Stimulated activated CD4-positive, alpha-beta T cell treated with anti-CD3 and anti-CD28 coated beads, Interleukin-1b, Interleukin-23, amount 100 ng/mL, for 4 hours (primary cell): ENCODE measurements at regions not wholly inside any gene's neighbourhood (a gene's known extent, or its start where the extent isn't known, plus 50 kb on each side); places are given as distances from the start of the nearest gene placed in this dataset.
A peak's percentile ranks its signal among the peaks of the same experiment; 100 is the strongest.

Experiments
- DNase-seq, 2 donors: peaks; one replicate each; pipeline ENCODE4 v3.0.0-alpha.2; 2020; ENCODE audit warnings: low read depth in 2 of 2

DNA sequence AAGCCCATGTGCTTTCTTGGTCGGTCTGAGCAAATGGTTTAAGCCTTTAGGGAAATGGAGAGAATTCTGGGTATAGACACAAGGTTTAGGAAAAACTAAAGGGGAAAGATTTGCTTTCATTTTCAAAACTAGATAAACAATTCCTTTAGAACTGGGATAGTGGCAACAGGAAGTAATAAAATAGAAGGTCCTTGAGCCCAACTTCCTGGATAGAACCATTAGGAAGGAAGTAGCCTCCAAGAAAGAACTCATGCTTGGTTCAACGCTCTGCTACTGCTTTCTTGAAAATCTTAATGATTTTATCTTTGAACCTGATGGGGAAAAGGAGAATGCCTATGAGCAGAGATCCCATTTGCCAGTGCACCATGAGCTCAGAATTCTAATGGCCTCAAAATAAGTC is 147.0 kb upstream of the THRB start:
- no peak for DNase-seq

- no peak for DNase-seq
These were observed 150.4 kb upstream of the THRB start for GRCh38 chr3:24645047-24645446.

DNA sequence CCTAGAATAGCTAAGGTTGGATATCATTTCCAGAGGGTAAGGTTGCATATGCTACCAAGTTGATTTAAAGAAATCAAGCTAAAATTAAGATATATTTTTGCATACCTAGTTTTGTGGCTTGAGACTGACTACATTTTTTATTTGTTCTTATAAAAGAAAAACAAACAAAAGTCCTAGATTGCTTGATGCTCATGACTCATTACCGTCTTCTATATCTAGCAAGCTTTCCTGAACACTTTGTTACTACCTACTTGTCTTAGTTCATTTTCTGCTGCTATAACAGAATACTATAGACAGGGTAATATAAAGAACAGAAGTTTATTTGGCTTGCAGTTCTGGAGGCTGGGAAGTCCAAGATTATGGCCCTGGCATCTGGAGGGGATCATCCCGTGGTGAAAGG is 152.1 kb upstream of the THRB start:
- no peak for DNase-seq

GRCh38 chr3:24648063-24648462 is 153.4 kb upstream of the THRB start:
- DNase-seq: no peak

DNA sequence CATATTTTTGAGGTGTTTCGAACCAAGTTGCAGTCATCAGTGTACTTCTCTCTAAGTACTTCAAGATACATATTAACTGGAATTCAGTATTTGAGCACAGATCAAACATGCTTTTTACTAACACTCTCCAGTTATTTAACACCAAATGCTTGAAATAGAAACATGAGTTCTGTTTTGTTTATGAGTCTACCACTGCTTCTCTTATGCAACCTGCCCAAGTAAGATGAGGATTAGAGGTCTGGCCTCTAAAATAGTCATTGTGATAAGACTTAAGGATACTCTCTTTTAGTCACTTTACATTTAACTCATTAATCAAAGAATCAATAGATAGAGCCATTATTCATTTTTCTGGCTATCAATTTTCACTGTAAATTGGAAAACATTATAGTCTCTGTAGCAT is 156.2 kb upstream of the THRB start:
- no peak for DNase-seq

DNA sequence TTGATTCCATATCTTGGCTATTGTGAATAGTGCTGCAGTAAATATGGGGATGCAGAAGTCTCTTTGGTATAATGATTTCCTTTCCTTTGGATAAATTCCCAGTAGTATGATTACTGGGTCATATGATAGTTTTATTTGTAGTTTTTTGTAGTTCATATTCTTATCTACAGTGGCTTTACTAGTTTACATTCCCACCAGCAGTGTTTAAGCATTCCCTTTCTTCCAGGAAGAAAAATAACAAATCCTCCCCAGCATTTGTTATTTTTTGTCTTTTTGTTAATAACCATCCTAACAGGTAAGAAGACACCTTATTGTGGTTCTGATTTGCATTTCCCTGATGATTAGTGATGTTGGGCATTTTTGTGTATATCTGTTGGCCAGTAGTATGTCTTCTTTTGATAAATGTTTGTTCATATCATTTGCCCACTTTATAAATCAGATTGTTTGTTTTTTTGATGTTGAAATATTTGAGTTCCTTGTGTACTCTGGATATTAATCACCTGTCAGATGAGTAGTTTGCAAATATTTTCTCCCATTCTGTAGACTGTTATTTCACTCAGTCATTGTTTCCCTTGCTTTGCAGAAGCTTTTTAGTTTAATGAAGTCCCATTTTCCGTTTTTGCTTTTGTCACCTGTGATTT is 163.3 kb upstream of the THRB start:
- no peak for DNase-seq

DNA sequence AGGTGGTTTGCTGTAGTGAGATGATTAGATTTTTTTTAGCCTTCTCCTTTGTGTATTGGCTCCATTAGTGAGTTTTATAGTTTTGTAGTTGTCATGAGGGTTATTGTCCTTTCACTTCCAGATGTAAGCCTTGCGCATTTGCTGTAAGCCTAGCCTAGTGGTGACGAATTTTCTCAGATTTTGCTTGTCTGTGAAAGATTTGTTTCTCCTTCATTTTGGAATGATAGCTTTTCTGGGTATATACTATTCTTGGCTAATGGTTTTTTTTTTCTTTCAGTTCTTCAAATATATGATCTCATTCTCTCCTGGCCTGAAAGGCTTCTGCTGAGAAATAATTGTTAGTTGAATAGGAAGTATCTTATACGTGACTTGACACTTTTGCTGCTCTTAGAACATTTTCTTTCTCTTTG is 166.5 kb upstream of the THRB start:
- DNase-seq: no peak

DNA sequence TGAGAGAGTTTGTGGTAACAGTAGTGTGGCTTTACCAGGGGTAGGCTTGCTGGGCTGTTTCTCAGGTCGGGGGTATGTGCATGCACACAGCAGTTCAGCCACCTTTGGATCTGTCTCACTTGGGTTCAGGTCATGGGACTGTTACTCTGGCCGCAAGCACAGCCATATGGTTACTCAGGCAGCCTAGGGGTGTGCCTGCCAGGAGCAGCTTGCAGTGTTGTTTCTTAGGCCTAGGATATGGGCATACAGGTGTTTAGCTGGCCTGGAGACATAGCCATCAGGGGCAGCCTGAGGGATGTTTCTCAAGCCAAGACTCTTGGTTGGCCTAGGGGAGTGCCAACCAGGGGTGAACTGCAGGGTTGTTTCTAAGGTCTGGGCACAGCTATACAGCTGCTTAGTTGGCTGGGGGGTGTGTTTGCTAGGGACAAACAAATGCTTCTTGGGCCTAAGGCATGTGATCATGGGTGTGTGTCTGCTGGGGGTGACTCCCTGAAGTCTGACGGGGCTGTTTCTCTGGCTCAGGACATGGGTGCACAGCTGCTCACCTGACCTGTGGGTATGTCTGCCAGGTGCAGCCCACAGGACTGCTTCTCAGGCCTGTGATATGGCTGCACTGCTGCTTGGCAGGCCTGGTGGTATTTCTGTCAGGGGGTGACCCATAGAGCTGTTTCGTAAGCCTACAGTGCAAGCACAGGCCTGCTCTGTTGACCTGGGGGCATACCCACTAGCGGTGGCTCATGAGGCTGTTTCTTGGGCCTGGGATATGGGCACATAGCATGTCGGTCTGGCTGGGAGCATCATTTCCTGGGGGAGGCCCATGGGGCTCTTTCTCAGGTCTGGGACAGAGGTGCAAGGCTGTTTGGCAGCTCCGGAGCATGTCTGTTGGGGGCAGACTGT is 168.0 kb upstream of the THRB start:
- no peak for DNase-seq

DNA sequence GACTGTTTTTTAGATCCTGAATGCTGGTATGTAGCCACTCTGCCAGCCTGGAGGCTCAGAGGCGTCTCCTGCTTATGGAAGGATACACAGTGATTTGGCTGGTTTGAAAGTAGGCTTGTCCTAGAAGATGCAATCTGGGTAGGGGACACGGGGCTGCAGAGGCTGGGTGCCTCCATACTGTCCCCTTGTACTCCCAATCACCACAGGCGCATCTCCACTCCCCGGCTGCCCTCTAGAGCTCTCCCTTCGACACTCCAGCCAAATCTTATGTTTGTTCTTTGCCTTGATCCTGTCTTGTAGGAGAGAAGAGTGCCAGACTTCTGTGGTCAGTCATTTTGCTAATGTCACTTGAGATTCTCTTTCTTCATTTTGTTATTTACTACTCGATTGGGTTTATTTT is 168.8 kb upstream of the THRB start:
- DNase-seq: no peak

- DNase-seq: no peak
These were observed 173.4 kb upstream of the THRB start for GRCh38 chr3:24668039-24668438.

GRCh38 chr3:24670871-24671270 is 176.2 kb upstream of the THRB start:
- no peak for DNase-seq

GRCh38 chr3:24673596-24673995 is 178.9 kb upstream of the THRB start:
- DNase-seq: no peak

- DNase-seq: no peak
These were observed 179.6 kb upstream of the THRB start for GRCh38 chr3:24674261-24674660.

DNA sequence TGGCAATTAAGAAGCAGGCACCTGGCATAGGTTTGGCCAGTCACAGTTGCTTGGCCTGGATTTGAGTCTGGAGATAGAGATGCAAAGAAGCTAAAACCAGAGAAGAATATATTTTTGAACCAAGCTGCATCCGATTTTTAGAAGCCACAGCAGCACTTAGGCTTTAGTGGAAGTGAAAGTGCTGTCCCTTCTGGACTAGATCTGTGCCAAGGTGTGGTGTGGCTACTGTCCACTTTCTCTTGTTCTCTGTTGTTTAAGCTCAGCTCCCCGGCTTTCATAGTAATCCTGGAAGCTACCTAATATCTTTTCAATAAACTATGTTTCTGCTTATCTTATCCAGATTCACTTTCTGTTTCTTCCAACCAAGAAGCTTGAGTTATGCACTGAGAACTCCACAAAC is 183.4 kb upstream of the THRB start:
- DNase-seq: no peak

DNA sequence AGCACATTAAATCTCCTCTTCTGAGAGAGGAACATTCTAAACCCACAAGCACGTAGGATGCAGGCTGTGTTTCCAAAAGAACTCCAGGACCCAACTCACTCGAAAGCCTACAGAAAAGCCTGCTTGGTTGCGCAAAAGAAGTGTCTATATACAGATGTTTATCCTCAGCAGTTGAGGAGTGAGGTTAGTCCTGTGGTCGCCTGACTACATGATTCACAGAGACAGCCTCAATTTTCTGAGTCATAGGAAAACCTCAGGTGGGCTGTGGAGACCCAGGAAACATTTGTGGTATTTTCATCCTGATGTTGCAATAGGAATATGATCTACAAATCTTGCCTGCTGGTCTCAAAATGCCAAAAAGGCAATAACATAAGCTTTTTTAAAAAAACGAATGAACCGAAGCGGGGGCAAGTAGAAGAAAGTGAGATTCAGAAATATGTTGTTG is 183.8 kb upstream of the THRB start:
- DNase-seq: no peak

DNA sequence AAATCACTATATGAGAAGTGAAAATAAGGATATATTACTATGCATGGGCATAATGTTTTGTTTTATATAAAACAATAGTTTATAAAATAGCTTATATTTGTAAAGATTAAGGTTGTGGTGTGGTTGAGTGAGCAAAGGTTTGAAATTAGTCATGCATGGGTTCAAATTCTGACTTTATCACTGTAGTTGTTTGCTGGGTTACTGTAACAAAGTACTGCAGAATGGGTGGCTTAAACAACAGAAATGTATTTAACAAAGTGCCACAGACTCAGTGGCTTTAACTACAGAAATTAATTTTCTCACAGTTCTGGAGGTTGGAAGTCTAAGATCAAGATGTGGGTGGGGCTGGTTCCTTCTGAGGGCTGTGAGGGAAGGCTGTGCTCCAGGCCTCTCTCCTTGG is 184.8 kb upstream of the THRB start:
- DNase-seq: no peak

GRCh38 chr3:24680214-24680967 is 185.7 kb upstream of the THRB start:
- DNase-seq: peak in 1 of 2 donors; percentile 32

- no peak for DNase-seq
These were observed 187.5 kb upstream of the THRB start for GRCh38 chr3:24682141-24682547.

- DNase-seq: no peak
These were observed 188.4 kb upstream of the THRB start for GRCh38 chr3:24683090-24683489.

DNA sequence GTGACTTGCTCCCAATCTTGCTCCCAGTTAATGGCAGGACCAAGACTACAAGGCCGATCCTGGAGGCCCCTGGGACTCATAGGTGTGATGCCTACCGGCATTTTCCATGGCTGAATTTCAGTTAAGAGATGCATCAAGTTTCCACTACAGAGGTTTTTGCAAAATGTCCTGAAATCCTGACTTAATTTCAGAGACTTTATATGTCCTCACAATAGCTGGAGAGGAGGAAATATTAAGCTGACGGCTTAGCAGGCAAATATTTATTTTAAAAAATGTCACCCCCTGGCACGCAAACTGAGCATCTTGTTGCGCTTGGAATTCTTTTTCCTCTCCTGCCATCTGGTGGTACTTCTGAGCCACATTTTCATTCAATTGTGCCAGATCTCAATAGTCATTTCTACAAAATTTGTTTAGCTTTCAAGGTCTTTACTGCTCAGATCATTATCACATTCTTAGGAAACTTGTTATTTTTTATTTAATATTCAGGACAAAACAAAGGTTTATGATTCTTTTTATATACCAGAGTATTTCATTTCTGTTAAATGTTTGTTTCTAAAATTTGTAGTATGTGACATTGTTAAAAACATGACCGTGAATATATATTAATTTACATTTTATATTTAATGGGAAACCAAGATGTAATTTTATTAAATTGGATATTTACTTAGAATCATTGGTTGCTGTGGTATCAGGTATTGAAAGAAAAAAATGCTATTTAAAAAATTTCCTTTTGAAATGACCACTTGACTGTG is 189.2 kb upstream of the THRB start:
- DNase-seq: no peak

DNA sequence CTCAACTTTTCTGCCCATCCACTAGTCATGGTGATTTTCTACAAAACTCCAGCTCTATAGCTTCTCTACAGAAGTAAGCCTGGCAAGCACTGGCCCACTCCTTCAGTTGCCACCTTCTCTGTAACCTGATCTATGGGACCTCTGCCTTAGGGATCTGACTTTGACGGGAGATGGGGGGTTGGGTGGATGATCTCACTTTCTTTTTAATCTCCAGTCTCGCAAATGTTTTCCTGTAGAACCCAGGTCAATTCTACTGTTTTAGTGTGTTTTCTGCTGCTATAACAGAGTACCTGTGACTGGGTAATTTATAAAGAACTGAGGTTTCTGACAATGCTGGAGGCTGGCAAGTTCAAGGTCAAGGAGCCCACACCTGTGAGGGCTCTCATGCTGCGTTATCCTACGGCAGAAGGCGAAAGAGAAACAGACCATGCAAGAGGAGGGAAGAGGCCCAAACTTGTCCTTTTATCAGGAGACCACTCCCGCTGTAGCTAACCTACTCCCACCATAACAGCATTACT is 189.9 kb upstream of the THRB start:
- no peak for DNase-seq

DNA sequence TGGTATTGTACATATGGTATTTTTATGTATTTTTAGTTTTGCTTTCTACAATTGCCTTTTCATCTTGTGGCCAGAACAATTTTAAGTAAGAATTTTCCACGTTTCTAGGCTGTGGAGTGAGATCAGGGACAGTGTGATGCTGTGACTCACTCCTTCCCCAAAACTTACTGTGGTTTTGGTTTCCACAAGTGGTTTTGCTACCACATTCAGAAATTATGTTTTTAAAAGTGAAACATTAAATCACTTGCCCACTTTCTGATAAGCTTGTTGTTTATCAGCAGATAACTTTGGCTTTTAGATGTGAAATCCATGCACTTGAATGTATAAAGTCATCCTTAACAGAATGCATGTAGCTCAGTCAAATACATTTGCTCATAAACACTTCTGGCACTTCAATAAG is 192.2 kb upstream of the THRB start:
- DNase-seq: no peak
